22Rv1 (cell line): ENCODE measurements at regions not wholly inside any gene's neighbourhood (a gene's known extent, or its start where the extent isn't known, plus 50 kb on each side); places are given as distances from the start of the nearest gene placed in this dataset.
"Not testable (repeated sequence)": the region's sequence is repeated elsewhere in the genome, so short reads cannot be mapped to it uniquely, and the experiment has no call there.

Source experiments
- H3K27ac ChIP-seq: fragments of 450-650 bp; 2 replicates; pipeline ENCODE4 v1.5.1; 2017
- ZFX ChIP-seq: fragments of 450-650 bp; IDR thresholded peaks from 2 replicates; pipeline ENCODE4 v1.6.1; 2017; ENCODE audit warnings: antibody characterized with exemption, borderline replicate concordance
- TF ChIP-seq, protein P1 (sequence below): fragments of 450-650 bp; IDR thresholded peaks from 2 replicates; pipeline ENCODE4 v1.5.1; 2017; ENCODE audit warnings: mild to moderate bottlenecking

GRCh38 chr13:91056746-91057145 is 290.7 kb upstream of the MIR17HG start:
- H3K27ac ChIP-seq = no peak overlapping the region
- TF ChIP-seq, protein P1, sequence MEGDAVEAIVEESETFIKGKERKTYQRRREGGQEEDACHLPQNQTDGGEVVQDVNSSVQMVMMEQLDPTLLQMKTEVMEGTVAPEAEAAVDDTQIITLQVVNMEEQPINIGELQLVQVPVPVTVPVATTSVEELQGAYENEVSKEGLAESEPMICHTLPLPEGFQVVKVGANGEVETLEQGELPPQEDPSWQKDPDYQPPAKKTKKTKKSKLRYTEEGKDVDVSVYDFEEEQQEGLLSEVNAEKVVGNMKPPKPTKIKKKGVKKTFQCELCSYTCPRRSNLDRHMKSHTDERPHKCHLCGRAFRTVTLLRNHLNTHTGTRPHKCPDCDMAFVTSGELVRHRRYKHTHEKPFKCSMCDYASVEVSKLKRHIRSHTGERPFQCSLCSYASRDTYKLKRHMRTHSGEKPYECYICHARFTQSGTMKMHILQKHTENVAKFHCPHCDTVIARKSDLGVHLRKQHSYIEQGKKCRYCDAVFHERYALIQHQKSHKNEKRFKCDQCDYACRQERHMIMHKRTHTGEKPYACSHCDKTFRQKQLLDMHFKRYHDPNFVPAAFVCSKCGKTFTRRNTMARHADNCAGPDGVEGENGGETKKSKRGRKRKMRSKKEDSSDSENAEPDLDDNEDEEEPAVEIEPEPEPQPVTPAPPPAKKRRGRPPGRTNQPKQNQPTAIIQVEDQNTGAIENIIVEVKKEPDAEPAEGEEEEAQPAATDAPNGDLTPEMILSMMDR = no peak
- TF ChIP-seq ZFX = no peak

- H3K27ac ChIP-seq = not testable (repeated sequence)
Measured at GRCh38 chr13:91057507-91057906, 290.0 kb upstream of the MIR17HG start.

DNA sequence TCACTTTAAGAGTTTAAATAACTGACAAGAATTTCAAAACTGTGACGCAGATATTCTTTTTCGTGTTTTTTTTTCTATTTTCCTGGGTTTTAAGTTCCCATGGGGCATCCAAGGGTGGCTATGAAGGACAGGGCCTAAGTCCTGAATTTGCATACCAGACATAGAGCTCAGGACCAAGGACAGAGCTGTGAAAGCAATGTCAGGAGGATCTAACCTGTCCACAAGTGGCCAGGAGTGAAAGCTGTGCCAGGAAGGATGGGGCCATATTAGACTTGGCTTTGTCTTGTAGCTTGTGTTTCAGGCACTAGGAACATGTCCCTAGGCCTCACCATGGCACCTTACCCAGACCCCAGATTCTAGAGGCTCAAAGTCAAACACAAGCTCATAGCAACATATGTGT is 289.4 kb upstream of the MIR17HG start:
- no peak for TF ChIP-seq ZFX
- TF ChIP-seq, protein P1 = no peak
- no peak overlapping the region for H3K27ac ChIP-seq

DNA sequence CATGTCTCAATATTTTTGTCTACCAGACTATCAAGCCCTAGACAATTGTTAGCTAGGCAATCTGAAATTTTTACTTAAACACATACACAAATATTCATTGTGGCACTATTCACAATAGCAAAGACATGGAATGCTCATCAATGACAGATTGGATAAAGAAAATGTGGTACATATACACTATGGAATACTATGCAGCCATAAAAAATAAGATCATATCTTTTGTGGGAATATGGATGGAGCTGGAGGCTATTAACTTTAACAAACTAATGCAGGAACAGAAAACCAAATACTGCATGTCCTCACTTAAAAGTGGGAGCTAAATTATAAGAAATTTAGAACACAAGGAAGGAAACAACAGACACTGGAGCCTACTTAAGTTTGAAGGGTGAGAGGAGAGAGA is 288.6 kb upstream of the MIR17HG start:
- TF ChIP-seq, protein P1 = no peak
- TF ChIP-seq ZFX = no peak
- H3K27ac ChIP-seq = no peak overlapping the region

- TF ChIP-seq ZFX = no peak
- TF ChIP-seq, protein P1 = no peak
Measured at GRCh38 chr13:91066745-91067144, 280.7 kb upstream of the MIR17HG start.

DNA sequence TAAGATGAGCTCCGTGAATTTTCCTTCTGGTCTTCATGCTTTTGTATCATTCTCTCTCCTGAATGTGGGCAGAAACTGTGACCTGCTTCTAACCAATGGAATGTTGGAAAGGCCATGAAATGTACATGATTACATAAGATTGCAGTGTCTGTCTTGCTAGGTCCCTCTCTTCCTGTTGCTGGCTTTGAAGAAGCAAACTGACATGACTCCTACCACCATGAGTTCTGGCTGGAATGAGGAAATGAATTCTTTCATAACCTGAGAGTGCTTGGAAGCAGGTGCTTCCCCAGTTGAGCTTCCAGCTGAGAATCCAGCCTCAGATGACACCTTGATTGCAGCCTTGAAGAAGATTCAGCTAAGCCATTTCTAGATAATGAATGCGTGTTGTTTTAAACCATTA is 275.0 kb upstream of the MIR17HG start:
- H3K27ac ChIP-seq = no peak overlapping the region
- TF ChIP-seq, protein P1 = no peak
- no peak for TF ChIP-seq ZFX

More at GRCh38 chr13:91066745-91067144, 280.7 kb upstream of the MIR17HG start:
- H3K27ac ChIP-seq = no peak overlapping the region

- TF ChIP-seq, protein P1 = no peak
- no peak for TF ChIP-seq ZFX
- H3K27ac ChIP-seq = no peak overlapping the region
Measured at GRCh38 chr13:91074091-91074490, 273.4 kb upstream of the MIR17HG start.

GRCh38 chr13:91076830-91077229 is 270.7 kb upstream of the MIR17HG start:
- peak overlapping the region; percentile 44 for H3K27ac ChIP-seq
- TF ChIP-seq, protein P1 = no peak
- TF ChIP-seq ZFX = no peak
